BJ (cell line): ENCODE measurements at regions not wholly inside any gene's neighbourhood (a gene's known extent, or its start where the extent isn't known, plus 50 kb on each side); places are given as distances from the start of the nearest gene placed in this dataset.
"Not testable (repeated sequence)": the region's sequence is repeated elsewhere in the genome, so short reads cannot be mapped to it uniquely, and the experiment has no call there.

ENCODE experiments used
- CTCF ChIA-PET: fragments of 350-600 bp; formaldehyde crosslinking; extraction: SDS; loops from one replicate; lab custom pipeline; 2021; ENCODE audit warnings: antibody characterized with exemption, inconsistent platforms; lab: Yijun Ruan, JAX
- POLR2A ChIA-PET: fragments of 300-600 bp; sonication (Branson Sonifier 250); formaldehyde crosslinking; extraction: SDS; loops from one replicate; lab custom pipeline; 2021; ENCODE audit warnings: antibody characterized with exemption; lab: Charles Lee
- DNase-seq: peaks from one replicate; pipeline ENCODE4 v3.0.0-alpha.2; 2011; ENCODE audit warnings: low read depth
- H3K27me3 ChIP-seq: 2 replicates; pipeline ENCODE4 v1.6.0; 2011; ENCODE audit warnings: low read length; ENCODE audit not compliant: control insufficient read depth, insufficient read depth
- H3K36me3 ChIP-seq: 2 replicates; pipeline ENCODE4 v1.5.1; 2011; ENCODE audit warnings: low read length; ENCODE audit not compliant: control insufficient read depth, insufficient read depth
- H3K4me3 ChIP-seq: 2 replicates; pipeline ENCODE4 v1.5.1; 2011; ENCODE audit warnings: low read depth, mild to moderate bottlenecking, control low read depth, low read length
- CTCF ChIP-seq: IDR thresholded peaks from 2 replicates; pipeline ENCODE4 v1.5.1; 2011; ENCODE audit warnings: low read depth, mild to moderate bottlenecking, control low read depth, inconsistent platforms, low read length, moderate library complexity; ENCODE audit not compliant: insufficient read depth

- H3K4me3 ChIP-seq, POLR2A ChIA-PET, H3K27me3 ChIP-seq, DNase-seq, H3K36me3 ChIP-seq, CTCF ChIA-PET: not testable (repeated sequence)
Observed at GRCh38 chr6:3672339-3672738, 79.2 kb downstream of the PXDC1 start.

GRCh38 chr6:3671382-3671781, 80.1 kb downstream of the PXDC1 start:
- ChIA-PET POLR2A (no interaction called here), CTCF (no interaction called here)
- H3K36me3 ChIP-seq = no peaks in the 10 kb centered on the region
- no peak for DNase-seq
- no peaks in the 10 kb centered on the region for H3K27me3 ChIP-seq
- no peak for TF ChIP-seq CTCF
- H3K4me3 ChIP-seq = no peak overlapping the region

- CTCF ChIA-PET = interaction anchor here (1.0 kb wide), 1 partner anchor 21 kb away, joined by 3 read pairs; no protein-coding TSS in a partner anchor
Observed at GRCh38 chr6:3670356-3670755, 81.2 kb downstream of the PXDC1 start.

GRCh38 chr6:3669916-3670315, 81.6 kb downstream of the PXDC1 start:
- no peaks in the 10 kb centered on the region; the same call in 1 of the 2 replicates for H3K27me3 ChIP-seq
- TF ChIP-seq CTCF = no peak
- H3K36me3 ChIP-seq = no peaks in the 10 kb centered on the region
- no peak for DNase-seq
- ChIA-PET CTCF (no interaction called here), POLR2A (no interaction called here)
- H3K4me3 ChIP-seq = no peak overlapping the region

More at GRCh38 chr6:3670356-3670755, 81.2 kb downstream of the PXDC1 start:
- H3K27me3 ChIP-seq = no peaks in the 10 kb centered on the region
- no peak for DNase-seq
- no peak for TF ChIP-seq CTCF
- POLR2A ChIA-PET = no interaction called here
- H3K4me3 ChIP-seq = no peak overlapping the region
- no peaks in the 10 kb centered on the region for H3K36me3 ChIP-seq

- no peaks in the 10 kb centered on the region for H3K36me3 ChIP-seq
- DNase-seq = no peak
- TF ChIP-seq CTCF = no peak
- H3K4me3 ChIP-seq = no peak overlapping the region
- ChIA-PET POLR2A (no interaction called here), CTCF (no interaction called here)
- H3K27me3 ChIP-seq = no peaks in the 10 kb centered on the region; the same call in 1 of the 2 replicates
Observed at GRCh38 chr6:3665608-3666007, 85.9 kb downstream of the PXDC1 start.

GRCh38 chr6:3664625-3665041, 86.9 kb downstream of the PXDC1 start:
- DNase-seq = no peak
- no peak for TF ChIP-seq CTCF
- POLR2A ChIA-PET = no interaction called here
- CTCF ChIA-PET = no interaction called here
- H3K4me3 ChIP-seq = no peak overlapping the region
- no peaks in the 10 kb centered on the region; the same call in 1 of the 2 replicates for H3K27me3 ChIP-seq
- no peaks in the 10 kb centered on the region for H3K36me3 ChIP-seq
